Hippocampal formation (tissue), 2 donors: ENCODE measurements at regions not wholly inside any gene's neighbourhood (a gene's known extent, or its start where the extent isn't known, plus 50 kb on each side); places are given as distances from the start of the nearest gene placed in this dataset.

ENCODE experiments used
- DNase-seq, 2 donors: peaks; one replicate each; lab custom pipeline; 2025; lab: John Stamatoyannopoulos, UW

GRCh38 chr9:26742828-26743476, 149.7 kb downstream of the CAAP1 start:
- DNase-seq, result no peak

- DNase-seq, result no peak
These were observed 157.4 kb downstream of the CAAP1 start for GRCh38 chr9:26735160-26735559.

- DNase-seq, result no peak
These were observed 163.4 kb downstream of the CAAP1 start for GRCh38 chr9:26729187-26729586.

- DNase-seq, result no peak
These were observed 165.1 kb downstream of the CAAP1 start for GRCh38 chr9:26727471-26727870.

- DNase-seq, result no peak
These were observed 167.0 kb downstream of the CAAP1 start for GRCh38 chr9:26725573-26725972.

GRCh38 chr9:26723486-26723885, 169.1 kb downstream of the CAAP1 start:
- no peak for DNase-seq

GRCh38 chr9:26722755-26723154, 169.8 kb downstream of the CAAP1 start:
- DNase-seq, result no peak

GRCh38 chr9:26710008-26710407, 182.6 kb downstream of the CAAP1 start:
- no peak for DNase-seq

GRCh38 chr9:26706223-26706622, 186.4 kb downstream of the CAAP1 start:
- no peak for DNase-seq

- no peak for DNase-seq
These were observed 197.3 kb downstream of the CAAP1 start for GRCh38 chr9:26695298-26695622.

- DNase-seq, result no peak
These were observed 198.0 kb downstream of the CAAP1 start for GRCh38 chr9:26694381-26695297.

GRCh38 chr9:26689041-26689440, 203.6 kb downstream of the CAAP1 start:
- no peak for DNase-seq

GRCh38 chr9:26687421-26687820, 205.2 kb downstream of the CAAP1 start:
- no peak for DNase-seq

- no peak for DNase-seq
These were observed 206.8 kb downstream of the CAAP1 start for GRCh38 chr9:26685818-26686217.

GRCh38 chr9:26684029-26684428, 208.6 kb downstream of the CAAP1 start:
- no peak for DNase-seq

GRCh38 chr9:26682796-26683496, 209.7 kb downstream of the CAAP1 start:
- no peak for DNase-seq

- no peak for DNase-seq
These were observed 210.6 kb downstream of the CAAP1 start for GRCh38 chr9:26682041-26682440.

GRCh38 chr9:26677965-26678706, 214.5 kb downstream of the CAAP1 start:
- DNase-seq, result no peak

- no peak for DNase-seq
These were observed 217.6 kb downstream of the CAAP1 start for GRCh38 chr9:26675035-26675434.

GRCh38 chr9:26673261-26673660, 219.3 kb downstream of the CAAP1 start:
- no peak for DNase-seq

GRCh38 chr9:26669701-26670670, 222.6 kb downstream of the CAAP1 start:
- peak in 1 of 2 donors; percentile 8 for DNase-seq
